WTC11 (cell line): ENCODE measurements at regions not wholly inside any gene's neighbourhood (a gene's known extent, or its start where the extent isn't known, plus 50 kb on each side); places are given as distances from the start of the nearest gene placed in this dataset.

Experiments used
- ATAC-seq: fragments of 200-7000 bp; cut with Tn5 transposase; 2 replicates; pipeline ENCODE4 v1.10.0; 2021; ENCODE audit warnings: mild to moderate bottlenecking, moderate library complexity
- CTCF ChIA-PET: fragments of 300-600 bp; sonication (Branson Sonifier 250); formaldehyde crosslinking; loops from one replicate; lab custom pipeline; 2021; ENCODE audit warnings: antibody characterized with exemption; lab: Charles Lee
- POLR2A ChIA-PET: fragments of 350-600 bp; sonication (Branson Sonifier 250); formaldehyde crosslinking; loops from one replicate; lab custom pipeline; 2021; ENCODE audit warnings: antibody characterized with exemption; lab: Charles Lee
- DNase-seq: peaks from one replicate; pipeline ENCODE4 v3.0.0; 2021; ENCODE audit warnings: low spot score
- H3K27ac Mint-ChIP-seq: 2 replicates; pipeline ENCODE4 v1.8.0; 2021; ENCODE audit warnings: mixed read lengths
- H3K27me3 Mint-ChIP-seq: 2 replicates; pipeline ENCODE4 v1.8.0; 2021; ENCODE audit warnings: low read depth, mild to moderate bottlenecking, moderate library complexity, mixed read lengths
- H3K36me3 Mint-ChIP-seq: 2 replicates; pipeline ENCODE4 v1.8.0; 2021; ENCODE audit warnings: mixed read lengths
- H3K4me1 Mint-ChIP-seq: 2 replicates; pipeline ENCODE4 v1.8.0; 2022; ENCODE audit warnings: mixed read lengths
- H3K4me3 Mint-ChIP-seq: 2 replicates; pipeline ENCODE4 v1.8.0; 2021; ENCODE audit warnings: mild to moderate bottlenecking, moderate library complexity, mixed read lengths
- H3K9me3 Mint-ChIP-seq: 2 replicates; pipeline ENCODE4 v1.8.0; 2021; ENCODE audit warnings: mixed read lengths
- ATF2 ChIP-seq: sonication (generic); formaldehyde crosslinking; IDR thresholded peaks from 2 replicates; pipeline ENCODE4 v1.8.1; 2022; ENCODE audit warnings: low read depth, missing genetic modification reagents, borderline replicate concordance
- CREB1 ChIP-seq: sonication (generic); formaldehyde crosslinking; IDR thresholded peaks from 2 replicates; pipeline ENCODE4 v1.8.0; 2023; ENCODE audit warnings: mild to moderate bottlenecking, missing genetic modification reagents
- E2F5 ChIP-seq: sonication (generic); formaldehyde crosslinking; IDR thresholded peaks from 2 replicates; pipeline ENCODE4 v1.8.1; 2022; ENCODE audit warnings: mild to moderate bottlenecking, moderate library complexity, missing genetic modification reagents
- ERG ChIP-seq: fragments of 250-450 bp; sonication (Bioruptor Pico); IDR thresholded peaks from 2 replicates; pipeline ENCODE4 v1.8.0; 2021; ENCODE audit warnings: mild to moderate bottlenecking
- FOXK1 ChIP-seq: sonication (generic); formaldehyde crosslinking; IDR thresholded peaks from 2 replicates; pipeline ENCODE4 v1.8.0; 2022; ENCODE audit warnings: mild to moderate bottlenecking, moderate library complexity, missing genetic modification reagents
- KAT7 ChIP-seq: sonication (generic); formaldehyde crosslinking; IDR thresholded peaks from 2 replicates; pipeline ENCODE4 v1.8.1; 2023; ENCODE audit warnings: missing genetic modification reagents, mild to moderate bottlenecking, borderline replicate concordance
- MYBL2 ChIP-seq: sonication (generic); formaldehyde crosslinking; IDR thresholded peaks from 2 replicates; pipeline ENCODE4 v1.8.1; 2023; ENCODE audit warnings: mild to moderate bottlenecking, moderate library complexity, missing genetic modification reagents
- PRDM15 ChIP-seq: sonication (generic); formaldehyde crosslinking; IDR thresholded peaks from 2 replicates; pipeline ENCODE4 v1.8.0; 2022; ENCODE audit warnings: missing genetic modification reagents
- PRRX2 ChIP-seq: fragments of 250-450 bp; sonication (Bioruptor Pico); IDR thresholded peaks from 2 replicates; pipeline ENCODE4 v1.8.0; 2021; ENCODE audit warnings: mild to moderate bottlenecking
- TEAD1 ChIP-seq: sonication (generic); formaldehyde crosslinking; IDR thresholded peaks from 2 replicates; pipeline ENCODE4 v1.8.0; 2022; ENCODE audit warnings: mild to moderate bottlenecking, missing genetic modification reagents
- ZBTB21 ChIP-seq: sonication (generic); formaldehyde crosslinking; IDR thresholded peaks from 2 replicates; pipeline ENCODE4 v1.8.1; 2023; ENCODE audit warnings: mild to moderate bottlenecking, missing genetic modification reagents, borderline replicate concordance
- ZNF671 ChIP-seq: fragments of 250-450 bp; sonication (Bioruptor Pico); IDR thresholded peaks from 2 replicates; pipeline ENCODE4 v1.8.0; 2021; ENCODE audit warnings: mild to moderate bottlenecking
- TF ChIP-seq, protein P1 (sequence below): fragments of 250-450 bp; sonication (Bioruptor Pico); IDR thresholded peaks from 2 replicates; pipeline ENCODE4 v1.9.0; 2021; ENCODE audit warnings: mild to moderate bottlenecking, borderline replicate concordance
- TF ChIP-seq, protein P2 (sequence below): sonication (generic); formaldehyde crosslinking; IDR thresholded peaks from 2 replicates; pipeline ENCODE4 v1.8.0; 2022; ENCODE audit warnings: mild to moderate bottlenecking, missing genetic modification reagents
- TF ChIP-seq, protein P3 (sequence below): sonication (generic); formaldehyde crosslinking; IDR thresholded peaks from 2 replicates; pipeline ENCODE4 v1.8.1; 2023; ENCODE audit warnings: mild to moderate bottlenecking, missing genetic modification reagents, moderate library complexity
- TF ChIP-seq, protein P4 (sequence below): sonication (generic); formaldehyde crosslinking; conservative IDR thresholded peaks from 2 replicates; pipeline ENCODE4 v1.8.1; 2022; ENCODE audit warnings: mild to moderate bottlenecking, missing genetic modification reagents

- TF ChIP-seq E2F5 (CRISPR knock-in tag) (no peak), PRRX2 (CRISPR knock-in tag) (no peak)
Observed at GRCh38 chr12:103128862-103129501, 171.5 kb downstream of the ASCL1 start (continued).

DNA sequence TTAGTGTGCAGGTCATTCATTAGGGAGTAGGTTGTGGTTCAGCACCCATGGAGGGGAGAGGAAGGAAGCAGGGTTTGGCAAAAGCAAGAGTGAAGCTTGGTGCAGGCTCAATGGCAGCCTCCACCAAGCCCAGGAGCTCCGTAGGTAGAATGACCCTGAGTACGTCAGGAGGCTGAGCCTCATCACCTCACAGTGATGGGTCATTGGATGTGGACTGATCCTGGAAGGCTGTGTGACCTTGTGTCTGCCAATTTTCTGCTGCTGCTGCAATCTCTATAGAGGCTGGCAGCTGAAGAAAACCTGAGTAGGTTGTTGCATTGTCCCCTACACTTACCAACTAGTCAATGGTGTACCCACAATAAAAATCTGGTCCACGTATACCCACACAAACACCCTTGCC, 173.1 kb downstream of the ASCL1 start:
- POLR2A ChIA-PET: no interaction called here
- Mint-ChIP-seq H3K4me3 (no peak overlapping the region), H3K27ac (no peak overlapping the region), H3K9me3 (peaks cover 22% of the 10 kb centered on the region), H3K36me3 (peaks cover 3% of the 10 kb centered on the region; the same call in 1 of the 2 replicates), H3K4me1 (no peaks in the 10 kb centered on the region), H3K27me3 (no peaks in the 10 kb centered on the region)
- DNase-seq: no peak
- TF ChIP-seq, protein P1, sequence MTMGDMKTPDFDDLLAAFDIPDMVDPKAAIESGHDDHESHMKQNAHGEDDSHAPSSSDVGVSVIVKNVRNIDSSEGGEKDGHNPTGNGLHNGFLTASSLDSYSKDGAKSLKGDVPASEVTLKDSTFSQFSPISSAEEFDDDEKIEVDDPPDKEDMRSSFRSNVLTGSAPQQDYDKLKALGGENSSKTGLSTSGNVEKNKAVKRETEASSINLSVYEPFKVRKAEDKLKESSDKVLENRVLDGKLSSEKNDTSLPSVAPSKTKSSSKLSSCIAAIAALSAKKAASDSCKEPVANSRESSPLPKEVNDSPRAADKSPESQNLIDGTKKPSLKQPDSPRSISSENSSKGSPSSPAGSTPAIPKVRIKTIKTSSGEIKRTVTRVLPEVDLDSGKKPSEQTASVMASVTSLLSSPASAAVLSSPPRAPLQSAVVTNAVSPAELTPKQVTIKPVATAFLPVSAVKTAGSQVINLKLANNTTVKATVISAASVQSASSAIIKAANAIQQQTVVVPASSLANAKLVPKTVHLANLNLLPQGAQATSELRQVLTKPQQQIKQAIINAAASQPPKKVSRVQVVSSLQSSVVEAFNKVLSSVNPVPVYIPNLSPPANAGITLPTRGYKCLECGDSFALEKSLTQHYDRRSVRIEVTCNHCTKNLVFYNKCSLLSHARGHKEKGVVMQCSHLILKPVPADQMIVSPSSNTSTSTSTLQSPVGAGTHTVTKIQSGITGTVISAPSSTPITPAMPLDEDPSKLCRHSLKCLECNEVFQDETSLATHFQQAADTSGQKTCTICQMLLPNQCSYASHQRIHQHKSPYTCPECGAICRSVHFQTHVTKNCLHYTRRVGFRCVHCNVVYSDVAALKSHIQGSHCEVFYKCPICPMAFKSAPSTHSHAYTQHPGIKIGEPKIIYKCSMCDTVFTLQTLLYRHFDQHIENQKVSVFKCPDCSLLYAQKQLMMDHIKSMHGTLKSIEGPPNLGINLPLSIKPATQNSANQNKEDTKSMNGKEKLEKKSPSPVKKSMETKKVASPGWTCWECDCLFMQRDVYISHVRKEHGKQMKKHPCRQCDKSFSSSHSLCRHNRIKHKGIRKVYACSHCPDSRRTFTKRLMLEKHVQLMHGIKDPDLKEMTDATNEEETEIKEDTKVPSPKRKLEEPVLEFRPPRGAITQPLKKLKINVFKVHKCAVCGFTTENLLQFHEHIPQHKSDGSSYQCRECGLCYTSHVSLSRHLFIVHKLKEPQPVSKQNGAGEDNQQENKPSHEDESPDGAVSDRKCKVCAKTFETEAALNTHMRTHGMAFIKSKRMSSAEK (CRISPR knock-in tag): no peak
- TF ChIP-seq CREB1 (CRISPR knock-in tag) (no peak), TEAD1 (CRISPR knock-in tag) (no peak), ATF2 (CRISPR knock-in tag) (no peak), PRDM15 (CRISPR knock-in tag) (no peak), MYBL2 (CRISPR knock-in tag) (no peak), ZBTB21 (no peak), FOXK1 (no peak), ERG (CRISPR knock-in tag) (no peak), ZNF671 (CRISPR knock-in tag) (no peak), KAT7 (CRISPR knock-in tag) (no peak)
- TF ChIP-seq, protein P2, sequence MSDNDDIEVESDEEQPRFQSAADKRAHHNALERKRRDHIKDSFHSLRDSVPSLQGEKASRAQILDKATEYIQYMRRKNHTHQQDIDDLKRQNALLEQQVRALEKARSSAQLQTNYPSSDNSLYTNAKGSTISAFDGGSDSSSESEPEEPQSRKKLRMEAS (CRISPR knock-in tag): no peak
- TF ChIP-seq, protein P3, sequence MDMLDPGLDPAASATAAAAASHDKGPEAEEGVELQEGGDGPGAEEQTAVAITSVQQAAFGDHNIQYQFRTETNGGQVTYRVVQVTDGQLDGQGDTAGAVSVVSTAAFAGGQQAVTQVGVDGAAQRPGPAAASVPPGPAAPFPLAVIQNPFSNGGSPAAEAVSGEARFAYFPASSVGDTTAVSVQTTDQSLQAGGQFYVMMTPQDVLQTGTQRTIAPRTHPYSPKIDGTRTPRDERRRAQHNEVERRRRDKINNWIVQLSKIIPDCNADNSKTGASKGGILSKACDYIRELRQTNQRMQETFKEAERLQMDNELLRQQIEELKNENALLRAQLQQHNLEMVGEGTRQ (CRISPR knock-in tag): no peak
- TF ChIP-seq, protein P4, sequence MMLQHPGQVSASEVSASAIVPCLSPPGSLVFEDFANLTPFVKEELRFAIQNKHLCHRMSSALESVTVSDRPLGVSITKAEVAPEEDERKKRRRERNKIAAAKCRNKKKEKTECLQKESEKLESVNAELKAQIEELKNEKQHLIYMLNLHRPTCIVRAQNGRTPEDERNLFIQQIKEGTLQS: no peak
- ATAC-seq: no peak
- CTCF ChIA-PET: no interaction called here
